HG02981 (cell line): ENCODE measurements at regions not wholly inside any gene's neighbourhood (a gene's known extent, or its start where the extent isn't known, plus 50 kb on each side); places are given as distances from the start of the nearest gene placed in this dataset.

ENCODE experiments used
- ATAC-seq: cut with Tn5 transposase; IDR thresholded peaks from one replicate; pipeline ENCODE4 v1.9.1; 2021; ENCODE audit warnings: mild to moderate bottlenecking, moderate library complexity; ENCODE audit not compliant: unreplicated experiment

DNA sequence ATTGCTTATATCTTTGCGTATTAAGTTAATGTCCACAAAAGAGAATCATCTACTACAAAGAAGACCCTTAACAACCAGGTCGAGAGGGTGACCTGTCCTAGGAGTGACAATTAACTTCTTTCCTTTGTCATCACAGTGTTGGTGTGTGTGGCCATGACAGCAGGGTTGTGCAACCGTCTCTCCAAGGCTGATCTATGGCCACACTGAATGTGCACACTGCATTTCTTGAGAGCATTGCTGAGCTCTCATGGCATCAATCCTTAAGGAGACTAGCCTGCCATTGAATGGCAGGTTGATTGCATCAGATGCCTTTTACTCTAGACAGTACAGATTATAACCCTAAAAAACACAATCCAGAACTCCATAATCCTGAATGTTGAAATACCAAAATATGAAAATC lies 86.5 kb upstream of the OLFM3 start:
- no peak for ATAC-seq

DNA sequence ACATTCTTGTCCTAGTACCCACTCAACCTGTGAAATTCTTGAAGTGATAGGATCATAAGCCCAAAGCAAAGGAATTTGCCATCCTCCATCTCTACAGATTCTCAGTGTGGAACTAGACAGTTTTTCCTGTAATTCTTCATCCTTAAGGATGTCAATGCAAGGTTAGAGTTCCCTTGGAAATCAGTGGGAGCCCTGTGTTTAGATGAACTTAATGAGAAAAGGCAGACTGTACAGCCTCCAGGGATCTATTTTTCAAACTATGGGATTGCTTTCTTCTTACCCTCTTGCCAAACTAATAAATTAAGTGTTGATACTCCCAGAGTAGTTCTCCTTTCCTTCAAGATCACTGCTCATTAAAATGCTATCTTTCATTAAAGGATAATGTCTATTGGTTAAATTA lies 78.1 kb upstream of the OLFM3 start:
- ATAC-seq, result no peak

DNA sequence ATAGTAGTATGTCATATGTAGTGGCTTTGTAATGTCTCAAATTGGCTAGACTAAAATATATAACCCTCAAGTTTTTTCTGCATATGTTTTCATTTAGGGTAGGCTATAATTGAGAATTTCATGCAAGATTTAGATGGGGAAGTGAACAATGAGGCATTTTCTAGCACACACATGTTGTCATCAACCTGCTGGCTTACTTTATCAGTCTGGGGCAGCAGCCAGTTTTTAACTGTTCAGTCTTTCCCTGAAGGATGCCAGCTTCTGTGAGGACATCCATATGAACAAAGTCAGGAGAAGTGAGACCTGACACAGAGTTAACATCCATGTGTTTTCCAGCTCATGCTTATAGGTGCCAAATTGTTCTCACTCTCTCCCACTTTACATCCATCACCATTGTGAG lies 74.7 kb upstream of the OLFM3 start:
- ATAC-seq, result no peak

DNA sequence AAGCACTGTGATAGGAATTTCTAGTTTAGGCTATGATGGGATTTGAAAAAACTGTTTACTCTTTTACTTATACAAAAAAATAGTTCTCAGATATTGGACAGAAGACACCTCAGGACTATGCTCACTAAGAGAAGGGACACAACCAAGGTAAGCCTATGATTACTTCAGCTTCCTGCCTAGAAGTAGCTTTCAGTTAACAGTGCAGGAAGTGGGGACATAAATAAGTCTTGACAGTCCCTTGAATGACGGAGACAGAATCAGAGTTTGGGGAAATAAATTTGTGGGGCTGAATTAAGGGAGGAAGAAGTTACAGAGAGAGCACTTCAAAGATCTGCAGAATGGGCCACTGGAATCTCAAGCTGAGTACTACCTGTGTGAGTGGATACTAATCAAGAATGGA lies 53.8 kb upstream of the OLFM3 start:
- no peak for ATAC-seq

DNA sequence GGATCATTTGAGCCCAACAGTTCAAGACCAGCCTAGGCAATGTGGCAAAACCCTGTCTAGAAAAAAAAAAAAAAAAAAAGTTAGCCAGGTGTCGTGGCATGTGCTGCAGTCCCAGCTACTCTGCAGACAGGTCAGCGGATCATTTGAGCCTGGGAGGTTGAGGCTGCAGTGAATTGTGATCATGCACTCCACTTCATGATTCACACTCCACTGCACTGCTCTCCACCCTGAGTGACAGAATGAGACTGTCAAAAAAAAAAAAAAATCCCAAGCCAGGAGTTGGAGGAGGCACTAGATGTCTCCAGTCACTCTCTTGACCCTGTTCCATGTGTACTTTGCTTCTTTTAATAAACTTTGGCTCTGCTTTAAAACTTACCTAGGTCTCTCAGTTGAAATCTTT lies 51.0 kb upstream of the OLFM3 start:
- ATAC-seq, result no peak
